K562 (cell line): ENCODE measurements at regions not wholly inside any gene's neighbourhood (a gene's known extent, or its start where the extent isn't known, plus 50 kb on each side); places are given as distances from the start of the nearest gene placed in this dataset.

Experiments
- EP300 ChIP-seq: IDR thresholded peaks from 2 replicates; pipeline ENCODE4 v1.6.1; 2012; ENCODE audit warnings: low read length, improper control_type of control experiment
- POLR2A ChIP-seq: fragments of 450-650 bp; conservative IDR thresholded peaks from 2 replicates; pipeline ENCODE4 v1.6.1; 2016
- SMAD3 ChIP-seq: fragments of 450-650 bp; formaldehyde crosslinking; conservative IDR thresholded peaks from 2 replicates; pipeline ENCODE4 v1.4.0; 2020; ENCODE audit warnings: mild to moderate bottlenecking
- THRA ChIP-seq: fragments of 450-650 bp; IDR thresholded peaks from 2 replicates; pipeline ENCODE4 v1.6.1; 2017; ENCODE audit warnings: mild to moderate bottlenecking, moderate library complexity
- ZNF398 ChIP-seq: fragments of 250-450 bp; sonication (Bioruptor Pico); IDR thresholded peaks from 2 replicates; pipeline ENCODE4 v1.8.0; 2021; ENCODE audit warnings: moderate library complexity, mild to moderate bottlenecking, inconsistent platforms
- ZNF644 ChIP-seq: fragments of 200-800 bp; sonication (Bioruptor generic); IDR thresholded peaks from 2 replicates; pipeline ENCODE4 v1.6.1; 2016; ENCODE audit warnings: low read depth, missing genetic modification characterization, missing compliant biosample characterization

GRCh38 chr4:74618659-74619058 lies 173.7 kb downstream of the AREG start:
- TF ChIP-seq EP300: no peak
- TF ChIP-seq SMAD3: no peak
- TF ChIP-seq POLR2A: no peak
- no peak for TF ChIP-seq ZNF644 (tag)
- no peak for TF ChIP-seq ZNF398 (CRISPR knock-in tag)
- no peak for TF ChIP-seq THRA
